Esophagus squamous epithelium (tissue), 4 donors: ENCODE measurements at regions not wholly inside any gene's neighbourhood (a gene's known extent, or its start where the extent isn't known, plus 50 kb on each side); places are given as distances from the start of the nearest gene placed in this dataset.

Experiments used
- CTCF ChIP-seq, 6 experiments: fragments of 450-650 bp in 4 of 6; fragments of 200-600 bp in 2 of 6; sonication (generic) in 2 of 6; IDR thresholded peaks; one replicate each; pipeline ENCODE4 v1.5.1; 2016 to 2019; ENCODE audit warnings: antibody characterized with exemption in 6 of 6, mild to moderate bottlenecking in 4 of 6, moderate library complexity in 4 of 6
- POLR2A ChIP-seq, 4 donors: fragments of 450-650 bp; IDR thresholded peaks; one replicate each; pipeline ENCODE4 v1.6.1; 2017; ENCODE audit warnings: antibody characterized with exemption in 4 of 4, mild to moderate bottlenecking in 4 of 4, moderate library complexity in 3 of 4

DNA sequence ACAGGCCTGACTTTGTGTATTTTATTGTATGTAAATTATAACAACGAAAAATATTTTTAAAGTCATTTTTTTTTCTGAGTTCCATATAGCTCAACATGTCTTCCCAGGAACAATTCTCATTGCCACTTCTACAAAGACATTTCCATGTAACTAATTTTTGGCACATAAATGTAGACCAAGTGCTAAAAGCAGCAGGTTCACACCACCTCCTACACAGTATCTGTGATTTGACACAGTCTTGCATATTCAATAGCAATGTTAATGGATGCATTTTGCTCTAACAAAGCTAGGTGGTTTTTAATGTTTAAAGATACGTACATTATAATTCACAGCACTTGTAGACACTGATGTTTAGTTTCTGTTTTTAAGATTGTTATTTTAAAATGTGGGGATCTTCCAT is 346.5 kb downstream of the GPAM start:
- no peak for TF ChIP-seq CTCF (IDR thresholded peaks at IDR 0.05)
- TF ChIP-seq POLR2A (IDR thresholded peaks at IDR 0.05): no peak
